Lung (tissue), 11 donors: ENCODE measurements at regions not wholly inside any gene's neighbourhood (a gene's known extent, or its start where the extent isn't known, plus 50 kb on each side); places are given as distances from the start of the nearest gene placed in this dataset.
A peak's percentile ranks its signal among the peaks of the same experiment; 100 is the strongest.

Source experiments
- ATAC-seq: fragments of 200-7000 bp; cut with Tn5 transposase; one replicate; pipeline ENCODE4 v1.9.1; 2020; ENCODE audit warnings: moderate number of reproducible peaks; ENCODE audit not compliant: insufficient read depth, low FRiP score
- DNase-seq, 3 donors: peaks; one replicate each; pipeline ENCODE4 v3.0.0-alpha.2; 2013 to 2017
- H3K27ac ChIP-seq, 2 donors: one replicate each; pipeline ENCODE4 v1.5.1; 2013; ENCODE audit warnings: mild to moderate bottlenecking in 2 of 2, moderate library complexity in 2 of 2, control low read depth in 1 of 2, inconsistent platforms in 1 of 2, low read depth in 1 of 2, low read length in 1 of 2
- H3K27me3 ChIP-seq, 3 donors: one replicate each; pipeline ENCODE4 v1.5.1; 2013; ENCODE audit warnings: low read length in 2 of 3; ENCODE audit not compliant: control insufficient read depth in 3 of 3, insufficient read depth in 3 of 3
- H3K36me3 ChIP-seq, 4 donors: one replicate each; pipeline ENCODE4 v1.5.1; 2013; ENCODE audit warnings: low read length in 4 of 4, mild to moderate bottlenecking in 1 of 4, moderate library complexity in 1 of 4; ENCODE audit not compliant: control insufficient read depth in 4 of 4, insufficient read depth in 4 of 4
- H3K4me1 ChIP-seq, 5 donors: one replicate each; pipeline ENCODE4 v1.5.1; 2013; ENCODE audit warnings: low read length in 5 of 5, mild to moderate bottlenecking in 2 of 5, moderate library complexity in 1 of 5; ENCODE audit not compliant: control insufficient read depth in 5 of 5, insufficient read depth in 5 of 5
- H3K4me3 ChIP-seq: one replicate; pipeline ENCODE4 v1.5.1; 2013; ENCODE audit warnings: mild to moderate bottlenecking, control low read depth, moderate library complexity
- H3K9ac ChIP-seq, 2 donors: one replicate each; pipeline ENCODE4 v1.5.1; 2013; ENCODE audit warnings: low read length in 2 of 2, control low read depth in 1 of 2; ENCODE audit not compliant: insufficient read depth in 1 of 2
- H3K9me3 ChIP-seq, 4 donors: one replicate each; pipeline ENCODE4 v1.5.1; 2013; ENCODE audit warnings: low read length in 3 of 4, mild to moderate bottlenecking in 1 of 4, moderate library complexity in 1 of 4; ENCODE audit not compliant: control insufficient read depth in 4 of 4, insufficient read depth in 3 of 4
- WGBS, 2 donors: extraction: QIAGEN DNeasy Blood & Tissue Kit; methylation state at CpG; one replicate each; pipeline ENCODE4 v1.1.7; 2013; 5-methylcytosine and 5-hydroxymethylcytosine counted together
- TF ChIP-seq, protein P1 (sequence below): IDR thresholded peaks from 2 replicates; pipeline ENCODE4 v1.5.1; 2012; ENCODE audit warnings: mild to moderate bottlenecking; ENCODE audit errors: control extremely low read depth, extremely low read depth
- donor health status: control.
- donor health status: control.
- donor health status: Bipolar disorder and iron deficiency.
- donor health status: healthy.
- donor health status: DM: yes; HTN: yes; CAD: no.

DNA sequence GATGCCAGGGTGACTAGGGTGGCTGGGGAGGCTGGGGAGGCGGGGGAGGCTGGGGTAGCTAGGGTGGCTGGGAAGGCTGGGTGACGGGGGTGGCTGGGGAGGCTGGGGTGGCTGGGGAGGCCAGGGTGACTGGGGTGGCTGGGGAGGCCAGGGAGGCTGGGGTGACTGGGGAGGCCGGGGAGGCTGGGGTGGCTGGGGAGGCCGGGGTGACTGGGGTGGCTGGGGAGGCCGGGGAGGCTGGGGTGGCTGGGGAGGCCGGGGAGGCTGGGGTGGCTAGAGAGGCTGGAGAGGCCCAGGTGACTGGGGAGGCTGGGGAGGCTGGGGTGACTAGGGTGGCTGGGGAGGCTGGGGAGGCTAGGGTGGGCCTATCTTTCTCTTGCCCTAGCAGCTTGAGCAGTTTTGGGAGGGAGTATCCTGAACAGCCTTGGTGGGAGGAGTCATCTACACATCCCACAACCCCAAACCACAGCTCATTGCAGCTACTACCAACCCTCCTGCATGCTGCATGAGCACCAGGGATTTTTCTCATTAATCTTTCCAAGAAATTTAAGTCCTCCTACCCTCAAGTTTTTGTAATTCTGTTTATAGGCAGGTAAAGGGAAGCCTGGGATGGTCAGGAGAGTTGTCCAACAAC, 203.2 kb upstream of the IRX1 start:
- Histone ChIP-seq H3K27ac (no peak overlapping the region), H3K9me3 (peaks cover 0 to 4% (median 0%) of the 10 kb centered on the region in 4 donors), H3K4me3 (no peak overlapping the region), H3K4me1 (no peaks in the 10 kb centered on the region), H3K9ac (no peak overlapping the region), H3K27me3 (peaks cover 0 to 5% (median 0%) of the 10 kb centered on the region in 3 donors), H3K36me3 (no peaks in the 10 kb centered on the region)
- peak in 1 of 3 donors; percentile 30 for DNase-seq
- 83 to 89% methylated on average over 5 to 6 of the region's 6 CpGs for WGBS, 2 donors
- TF ChIP-seq, protein P1, sequence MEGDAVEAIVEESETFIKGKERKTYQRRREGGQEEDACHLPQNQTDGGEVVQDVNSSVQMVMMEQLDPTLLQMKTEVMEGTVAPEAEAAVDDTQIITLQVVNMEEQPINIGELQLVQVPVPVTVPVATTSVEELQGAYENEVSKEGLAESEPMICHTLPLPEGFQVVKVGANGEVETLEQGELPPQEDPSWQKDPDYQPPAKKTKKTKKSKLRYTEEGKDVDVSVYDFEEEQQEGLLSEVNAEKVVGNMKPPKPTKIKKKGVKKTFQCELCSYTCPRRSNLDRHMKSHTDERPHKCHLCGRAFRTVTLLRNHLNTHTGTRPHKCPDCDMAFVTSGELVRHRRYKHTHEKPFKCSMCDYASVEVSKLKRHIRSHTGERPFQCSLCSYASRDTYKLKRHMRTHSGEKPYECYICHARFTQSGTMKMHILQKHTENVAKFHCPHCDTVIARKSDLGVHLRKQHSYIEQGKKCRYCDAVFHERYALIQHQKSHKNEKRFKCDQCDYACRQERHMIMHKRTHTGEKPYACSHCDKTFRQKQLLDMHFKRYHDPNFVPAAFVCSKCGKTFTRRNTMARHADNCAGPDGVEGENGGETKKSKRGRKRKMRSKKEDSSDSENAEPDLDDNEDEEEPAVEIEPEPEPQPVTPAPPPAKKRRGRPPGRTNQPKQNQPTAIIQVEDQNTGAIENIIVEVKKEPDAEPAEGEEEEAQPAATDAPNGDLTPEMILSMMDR, result no peak
- ATAC-seq, result no peak

DNA sequence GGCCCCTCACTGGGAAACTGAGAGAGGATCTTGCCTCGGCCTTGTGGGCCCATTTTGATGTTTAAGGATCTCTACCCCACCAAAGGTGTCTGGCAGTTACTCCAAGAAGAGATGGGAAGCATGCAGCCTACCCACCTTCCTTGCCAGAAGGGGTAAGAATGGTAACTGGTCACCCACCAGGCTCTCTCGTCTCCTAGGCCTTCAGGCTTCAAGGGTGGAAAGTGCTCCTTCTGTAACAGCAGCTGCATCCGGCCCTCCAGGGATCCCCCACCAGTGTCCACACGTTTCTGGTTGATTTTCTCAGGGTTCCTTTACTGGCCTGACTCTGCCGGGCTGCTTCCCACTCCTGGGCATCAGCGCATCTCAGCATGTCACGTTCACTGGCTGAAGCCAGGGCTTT, 204.4 kb upstream of the IRX1 start:
- Histone ChIP-seq H3K36me3 (no peaks in the 10 kb centered on the region), H3K9ac (no peak overlapping the region), H3K27me3 (peaks cover 0 to 5% (median 0%) of the 10 kb centered on the region in 3 donors), H3K4me3 (no peak overlapping the region), H3K9me3 (peaks cover 0 to 4% (median 0%) of the 10 kb centered on the region in 4 donors), H3K27ac (no peak overlapping the region), H3K4me1 (no peaks in the 10 kb centered on the region)
- DNase-seq (no peak), ATAC-seq (no peak)
- TF ChIP-seq, protein P1, result no peak
- 78 to 80% methylated on average over 7 of the region's 7 CpGs for WGBS, 2 donors

DNA sequence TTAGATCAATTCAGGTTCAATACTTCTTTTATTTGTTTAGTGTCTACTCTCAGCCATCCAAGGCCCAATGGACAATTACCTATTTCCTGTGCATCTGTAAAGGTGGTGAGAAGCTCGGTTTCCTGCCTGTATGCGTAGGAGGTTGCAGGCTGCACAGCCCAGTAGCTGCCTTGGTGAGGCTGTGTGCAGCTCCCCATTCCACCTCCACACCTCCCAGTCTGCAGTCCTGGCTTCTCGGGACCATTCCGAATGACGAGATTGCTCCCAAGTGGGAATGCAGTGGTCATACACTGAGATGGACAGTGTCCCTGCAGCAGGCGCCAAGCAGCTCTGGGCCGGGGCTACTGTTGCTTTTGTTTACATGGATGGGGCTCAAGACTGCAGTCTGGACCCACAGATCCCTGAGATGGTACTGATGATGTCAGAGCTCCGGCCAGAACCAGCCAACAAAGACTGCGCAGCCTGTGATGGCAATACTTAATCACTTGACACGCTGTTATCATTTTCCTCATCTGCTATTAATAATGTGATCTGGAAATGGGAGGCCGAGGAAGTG, 206.1 kb upstream of the IRX1 start:
- peaks cover 0 to 4% (median 0%) of the 10 kb centered on the region in 4 donors for H3K9me3 ChIP-seq
- H3K4me1 ChIP-seq, result no peaks in the 10 kb centered on the region
- no peak for ATAC-seq
- TF ChIP-seq, protein P1, result no peak
- no peak overlapping the region for H3K9ac ChIP-seq
- no peaks in the 10 kb centered on the region for H3K36me3 ChIP-seq
- no peak overlapping the region for H3K27ac ChIP-seq
- 69 to 77% methylated on average over 11 of the region's 11 CpGs for WGBS, 2 donors
- H3K4me3 ChIP-seq, result no peak overlapping the region
- DNase-seq, result no peak
- peaks cover 0 to 5% (median 0%) of the 10 kb centered on the region in 3 donors for H3K27me3 ChIP-seq
